ENCODE measurements at regions not wholly inside any gene's neighbourhood (a gene's known extent, or its start where the extent isn't known, plus 50 kb on each side); places are given as distances from the start of the nearest gene placed in this dataset.
"Not testable (repeated sequence)": the region's sequence is repeated elsewhere in the genome, so short reads cannot be mapped to it uniquely, and the experiment has no call there.

- no peak for FAIRE-seq
- DNase-seq (ENCODE audit: low spot score) = no peak
Measured at GRCh38 chr1:104291156-104291555, 541.5 kb downstream of the AMY1C start.

GRCh38 chr1:104294259-104294658 lies 544.6 kb downstream of the AMY1C start:
- DNase-seq (ENCODE audit: low spot score) (no peak), FAIRE-seq (no peak)

GRCh38 chr1:104295511-104295910 lies 545.8 kb downstream of the AMY1C start:
- FAIRE-seq (no peak), DNase-seq (ENCODE audit: low spot score) (no peak)

- no peak for DNase-seq (ENCODE audit: low spot score)
- FAIRE-seq = no peak
Measured at GRCh38 chr1:104309673-104310072, 560.0 kb downstream of the AMY1C start.

GRCh38 chr1:104315823-104316222 lies 566.1 kb downstream of the AMY1C start:
- no peak for FAIRE-seq
- DNase-seq (ENCODE audit: low spot score) = no peak

GRCh38 chr1:104322131-104322530 lies 572.4 kb downstream of the AMY1C start:
- DNase-seq (ENCODE audit: low spot score) (no peak), FAIRE-seq (no peak)

- FAIRE-seq (no peak), DNase-seq (ENCODE audit: low spot score) (no peak)
Measured at GRCh38 chr1:104329278-104329677, 579.6 kb downstream of the AMY1C start.

- no peak for DNase-seq (ENCODE audit: low spot score)
- no peak for FAIRE-seq
Measured at GRCh38 chr1:104331763-104332162, 582.1 kb downstream of the AMY1C start.

GRCh38 chr1:104337927-104338326 lies 588.2 kb downstream of the AMY1C start:
- not testable (repeated sequence) for FAIRE-seq; DNase-seq (ENCODE audit: low spot score)

- FAIRE-seq (no peak), DNase-seq (ENCODE audit: low spot score) (no peak)
Measured at GRCh38 chr1:104341944-104342343, 592.2 kb downstream of the AMY1C start.

- no peak for DNase-seq (ENCODE audit: low spot score)
- FAIRE-seq = no peak
Measured at GRCh38 chr1:104348277-104348676, 598.6 kb downstream of the AMY1C start.

- DNase-seq (ENCODE audit: low spot score) (no peak), FAIRE-seq (no peak)
Measured at GRCh38 chr1:104353580-104353979, 603.9 kb downstream of the AMY1C start.

GRCh38 chr1:104358086-104358485 lies 608.4 kb downstream of the AMY1C start:
- FAIRE-seq (no peak), DNase-seq (ENCODE audit: low spot score) (no peak)

- FAIRE-seq (no peak), DNase-seq (ENCODE audit: low spot score) (no peak)
Measured at GRCh38 chr1:104358621-104359020, 608.9 kb downstream of the AMY1C start.

GRCh38 chr1:104378414-104378813 lies 628.7 kb downstream of the AMY1C start:
- FAIRE-seq = no peak

GRCh38 chr1:104380003-104380402 lies 630.3 kb downstream of the AMY1C start:
- no peak for FAIRE-seq
- DNase-seq (ENCODE audit: low spot score) = peak; percentile 6

More at GRCh38 chr1:104378414-104378813, 628.7 kb downstream of the AMY1C start:
- DNase-seq (ENCODE audit: low spot score) = no peak

GRCh38 chr1:104387716-104388508 lies 638.2 kb downstream of the AMY1C start:
- FAIRE-seq (no peak), DNase-seq (ENCODE audit: low spot score) (no peak)

- FAIRE-seq = no peak
- no peak for DNase-seq (ENCODE audit: low spot score)
Measured at GRCh38 chr1:104392552-104392951, 642.9 kb downstream of the AMY1C start.

GRCh38 chr1:104402178-104402577 lies 652.5 kb downstream of the AMY1C start:
- DNase-seq (ENCODE audit: low spot score) (no peak), FAIRE-seq (no peak)

GRCh38 chr1:104403883-104404282 lies 654.2 kb downstream of the AMY1C start:
- FAIRE-seq (no peak), DNase-seq (ENCODE audit: low spot score) (no peak)

- FAIRE-seq (no peak), DNase-seq (ENCODE audit: low spot score) (no peak)
Measured at GRCh38 chr1:104406728-104407127, 657.0 kb downstream of the AMY1C start.

GRCh38 chr1:104408268-104408667 lies 658.6 kb downstream of the AMY1C start:
- no peak for FAIRE-seq
- no peak for DNase-seq (ENCODE audit: low spot score)

GRCh38 chr1:104435255-104435654 lies 685.6 kb downstream of the AMY1C start:
- FAIRE-seq (no peak), DNase-seq (ENCODE audit: low spot score) (no peak)

All from urothelium cell line (cell line).